Large intestine (tissue), 3 donors: ENCODE measurements at regions not wholly inside any gene's neighbourhood (a gene's known extent, or its start where the extent isn't known, plus 50 kb on each side); places are given as distances from the start of the nearest gene placed in this dataset.
"Not testable (repeated sequence)": the region's sequence is repeated elsewhere in the genome, so short reads cannot be mapped to it uniquely, and the experiment has no call there.

Source experiments
- DNase-seq, 2 donors: peaks; one replicate each; pipeline versions ENCODE4 v3.0.0 to v3.0.0-alpha.2; 2013
- H3K27ac ChIP-seq: one replicate; pipeline ENCODE4 v1.5.1; 2013; ENCODE audit warnings: low read length
- H3K27me3 ChIP-seq: 2 replicates; pipeline ENCODE4 v1.6.1; 2013; ENCODE audit warnings: low read length; ENCODE audit not compliant: control insufficient read depth, insufficient read depth
- H3K36me3 ChIP-seq: 2 replicates; pipeline ENCODE4 v1.6.1; 2013; ENCODE audit warnings: low read length; ENCODE audit not compliant: control insufficient read depth, insufficient read depth
- H3K4me1 ChIP-seq: one replicate; pipeline ENCODE4 v1.6.1; 2013; ENCODE audit warnings: low read length; ENCODE audit not compliant: control insufficient read depth, insufficient read depth
- H3K4me3 ChIP-seq: one replicate; pipeline ENCODE4 v1.5.1; 2013; ENCODE audit warnings: low read length
- H3K9me3 ChIP-seq: one replicate; pipeline ENCODE4 v1.6.1; 2013; ENCODE audit warnings: mild to moderate bottlenecking, low read depth, low read length, moderate library complexity; ENCODE audit not compliant: control insufficient read depth
- WGBS: methylation state at CpG from one replicate; pipeline ENCODE4 v1.1.5; 2013; ENCODE audit warnings: low lambda C conversion rate; ENCODE audit not compliant: insufficient coverage; 5-methylcytosine and 5-hydroxymethylcytosine counted together

- no peaks in the 10 kb centered on the region for H3K36me3 ChIP-seq
- no peaks in the 10 kb centered on the region for H3K9me3 ChIP-seq
- no peaks in the 10 kb centered on the region for H3K4me1 ChIP-seq
- H3K4me3 ChIP-seq: no peak overlapping the region
- DNase-seq: no peak
- WGBS: no CpG with 5 or more reads among the region's 3 CpGs
- H3K27ac ChIP-seq: no peak overlapping the region
- no peaks in the 10 kb centered on the region for H3K27me3 ChIP-seq
Measured at GRCh38 chr3:163391407-163392181, 1686.7 kb downstream of the SI start.

- Histone ChIP-seq H3K9me3 (no peaks in the 10 kb centered on the region), H3K4me3 (no peak overlapping the region), H3K36me3 (no peaks in the 10 kb centered on the region), H3K27me3 (no peaks in the 10 kb centered on the region), H3K4me1 (no peaks in the 10 kb centered on the region), H3K27ac (no peak overlapping the region)
- DNase-seq: no peak
- WGBS: no CpG with 5 or more reads among the region's 1 CpG
Measured at GRCh38 chr3:163384383-163384782, 1693.9 kb downstream of the SI start.

GRCh38 chr3:163382183-163382582, 1696.1 kb downstream of the SI start:
- no peak for DNase-seq
- Histone ChIP-seq H3K9me3 (no peaks in the 10 kb centered on the region), H3K4me3 (no peak overlapping the region), H3K36me3 (no peaks in the 10 kb centered on the region), H3K27me3 (no peaks in the 10 kb centered on the region), H3K4me1 (no peaks in the 10 kb centered on the region), H3K27ac (no peak overlapping the region)
- WGBS: no CpG with 5 or more reads among the region's 2 CpGs

- Histone ChIP-seq H3K27me3 (no peaks in the 10 kb centered on the region), H3K36me3 (no peaks in the 10 kb centered on the region), H3K4me1 (no peaks in the 10 kb centered on the region), H3K4me3 (no peak overlapping the region), H3K27ac (no peak overlapping the region), H3K9me3 (peaks cover 2% of the 10 kb centered on the region)
- DNase-seq: no peak
Measured at GRCh38 chr3:163368168-163368567, 1710.1 kb downstream of the SI start.

GRCh38 chr3:163364717-163365116, 1713.6 kb downstream of the SI start:
- Histone ChIP-seq H3K27ac (no peak overlapping the region), H3K4me3 (no peak overlapping the region), H3K36me3 (no peaks in the 10 kb centered on the region), H3K4me1 (no peaks in the 10 kb centered on the region), H3K27me3 (no peaks in the 10 kb centered on the region), H3K9me3 (peaks cover 2% of the 10 kb centered on the region)
- DNase-seq: no peak
- WGBS: 67% methylated on average over 1 of the region's 4 CpGs

GRCh38 chr3:163362151-163362550, 1716.1 kb downstream of the SI start:
- 83% methylated on average over 1 of the region's 2 CpGs for WGBS
- no peak overlapping the region for H3K4me3 ChIP-seq
- no peaks in the 10 kb centered on the region for H3K27me3 ChIP-seq
- H3K4me1 ChIP-seq: no peaks in the 10 kb centered on the region
- peaks cover 2% of the 10 kb centered on the region for H3K9me3 ChIP-seq
- no peak overlapping the region for H3K27ac ChIP-seq
- H3K36me3 ChIP-seq: no peaks in the 10 kb centered on the region
- no peak for DNase-seq

GRCh38 chr3:163361357-163361878, 1716.9 kb downstream of the SI start:
- H3K27ac ChIP-seq, H3K4me1 ChIP-seq, H3K9me3 ChIP-seq, H3K4me3 ChIP-seq, H3K27me3 ChIP-seq, H3K36me3 ChIP-seq, DNase-seq: not testable (repeated sequence)
- no CpG with 5 or more reads among the region's 17 CpGs for WGBS

GRCh38 chr3:163347944-163348343, 1730.4 kb downstream of the SI start:
- 100% methylated on average over 1 of the region's 3 CpGs for WGBS
- H3K27ac ChIP-seq: no peak overlapping the region
- H3K9me3 ChIP-seq: no peaks in the 10 kb centered on the region
- H3K27me3 ChIP-seq: no peaks in the 10 kb centered on the region
- no peak overlapping the region for H3K4me3 ChIP-seq
- H3K4me1 ChIP-seq: no peaks in the 10 kb centered on the region
- no peak for DNase-seq
- no peaks in the 10 kb centered on the region for H3K36me3 ChIP-seq

- Histone ChIP-seq H3K27ac (no peak overlapping the region), H3K9me3 (peaks cover 3% of the 10 kb centered on the region), H3K27me3 (no peaks in the 10 kb centered on the region), H3K36me3 (no peaks in the 10 kb centered on the region), H3K4me1 (no peaks in the 10 kb centered on the region), H3K4me3 (no peak overlapping the region)
- WGBS: no CpG with 5 or more reads among the region's 1 CpG
- DNase-seq: no peak
Measured at GRCh38 chr3:163335429-163335828, 1742.9 kb downstream of the SI start.

- Histone ChIP-seq H3K27ac (no peak overlapping the region), H3K4me1 (no peaks in the 10 kb centered on the region), H3K27me3 (no peaks in the 10 kb centered on the region), H3K36me3 (no peaks in the 10 kb centered on the region), H3K4me3 (no peak overlapping the region), H3K9me3 (peaks cover 4% of the 10 kb centered on the region)
- no peak for DNase-seq
- WGBS: no CpG with 5 or more reads among the region's 7 CpGs
Measured at GRCh38 chr3:163328680-163329079, 1749.6 kb downstream of the SI start.

GRCh38 chr3:163327086-163327485, 1751.2 kb downstream of the SI start:
- peaks cover 7% of the 10 kb centered on the region for H3K9me3 ChIP-seq
- H3K4me3 ChIP-seq: no peak overlapping the region
- DNase-seq: no peak
- no peak overlapping the region for H3K27ac ChIP-seq
- no peaks in the 10 kb centered on the region for H3K36me3 ChIP-seq
- WGBS: no CpG with 5 or more reads among the region's 2 CpGs
- H3K27me3 ChIP-seq: no peaks in the 10 kb centered on the region
- no peaks in the 10 kb centered on the region for H3K4me1 ChIP-seq
